Heart right ventricle (tissue), 16 donors: ENCODE measurements at regions not wholly inside any gene's neighbourhood (a gene's known extent, or its start where the extent isn't known, plus 50 kb on each side); places are given as distances from the start of the nearest gene placed in this dataset.

ENCODE experiments used
- ATAC-seq, 8 donors: fragments of 200-7000 bp; cut with Tn5 transposase; one replicate each; pipeline ENCODE4 v1.9.1; 2020; ENCODE audit warnings: mild to moderate bottlenecking in 8 of 8, moderate library complexity in 8 of 8, moderate number of reproducible peaks in 1 of 8
- DNase-seq, 2 donors: peaks; one replicate each; pipeline ENCODE4 v3.0.0-alpha.2; 2020
- H3K27ac ChIP-seq, 10 donors: fragments of 200-600 bp; sonication (generic) in 2 of 10; one replicate each; pipeline versions ENCODE4 v1.5.0 to v1.8.0; 2020 to 2022; ENCODE audit warnings: mild to moderate bottlenecking in 3 of 10
- H3K27me3 ChIP-seq, 7 donors: fragments of 200-600 bp; one replicate each; pipeline ENCODE4 v1.8.0; 2021 to 2022; ENCODE audit warnings: mild to moderate bottlenecking in 2 of 7
- H3K36me3 ChIP-seq, 9 donors: fragments of 200-600 bp; sonication (generic) in 1 of 9; one replicate each; pipeline versions ENCODE4 v1.5.0 to v1.8.0; 2020 to 2022; ENCODE audit warnings: mild to moderate bottlenecking in 2 of 9
- H3K4me1 ChIP-seq, 9 donors: fragments of 200-600 bp; sonication (generic) in 1 of 9; one replicate each; pipeline versions ENCODE4 v1.5.0 to v1.8.0; 2020 to 2022; ENCODE audit warnings: mild to moderate bottlenecking in 4 of 9
- H3K4me3 ChIP-seq, 10 donors: fragments of 200-600 bp; sonication (generic) in 2 of 10; one replicate each; pipeline versions ENCODE4 v1.5.0 to v1.8.0; 2020 to 2022; ENCODE audit warnings: mild to moderate bottlenecking in 7 of 10, moderate library complexity in 2 of 10
- H3K9me3 ChIP-seq, 11 donors: fragments of 200-600 bp in 10 of 11; sonication (generic) in 2 of 11; one replicate each; pipeline versions ENCODE4 v1.5.0 to v1.8.0; 2013 to 2022; ENCODE audit warnings: mild to moderate bottlenecking in 2 of 11, control low read depth in 1 of 11, moderate library complexity in 1 of 11
- CTCF ChIP-seq, 9 donors: fragments of 200-600 bp; sonication (generic) in 2 of 9; IDR thresholded peaks; one replicate each; pipeline versions ENCODE4 v1.5.0 to v1.8.0; 2021 to 2022; ENCODE audit warnings: antibody characterized with exemption in 9 of 9, mild to moderate bottlenecking in 5 of 9, moderate library complexity in 1 of 9
- WGBS, 2 donors: extraction: QIAGEN DNeasy Blood & Tissue Kit; methylation state at CpG; one replicate each; pipeline ENCODE4 v1.1.7; 2013; ENCODE audit warnings: inconsistent platforms in 1 of 2; 5-methylcytosine and 5-hydroxymethylcytosine counted together
- intact Hi-C, 10 donors: fragments of 100-400 bp; cut with DNase I; formaldehyde crosslinking; loops; one replicate each; pipeline versions ENCODE4 v1.11.1 to v1.14.2; 2022
- donor health status: Arrhythmogenic right ventricular cardiomyopathy.
- donor health status: ischemic (EF 13 %, LVEDD 7.1; RV severe dilation, severe dysfunction).
- donor health status: healthy with polysubstance abuse.
- donor health status: DM: no; HTN: yes; CAD: no.
- donor health status: DM: no; HTN: no; CAD: no.
- donor health status: ischemic (EF 25% LVEDD 6.9; RV normal size, moderate dysfunction).
- donor health status: ischemic (EF 25% LVEDD 5.7; RV mildly dilated, moderate dysfunction).
- donor health status: healthy.
- donor health status: DM: yes; HTN: yes; CAD: no.
- donor health status: Ischemic cardiomyopathy.
- donor health status: ischemic (EF 35%, LVEDD 5.7; RV mildly dilated, moderate dysfunction).
- donor health status: nonischemic (EF 11% LVEDD 7.7; RV severe dilation, severe dysfunction).
- donor health status: DM: yes; HTN: yes; CAD: no.
- donor health status: PGD.
- donor health status: ischemic (EF 29% LVEDD 5.4; RV normal size, mild dysfunction).
- donor health status: nonischemic (EF 23%, LVEDD 6.1; RV moderate dilation, normal function).

- intact Hi-C loops: no loop called here
- Histone ChIP-seq H3K9me3 (no peaks in the 10 kb centered on the region), H3K4me1 (peaks cover 0 to 19% (median 10%) of the 10 kb centered on the region in 9 donors), H3K27me3 (peaks cover 0 to 19% (median 6%) of the 10 kb centered on the region in 7 donors), H3K4me3 (no peak overlapping the region), H3K27ac (no peak overlapping the region), H3K36me3 (no peaks in the 10 kb centered on the region)
- DNase-seq: no peak
- no peak for ATAC-seq
- no peak for TF ChIP-seq CTCF (IDR thresholded peaks at IDR 0.05)
- 94 to 96% methylated on average over 7 of the region's 7 CpGs for WGBS, 2 donors
Measured at GRCh38 chr2:120602251-120602650, 133.4 kb upstream of the GLI2 start.

GRCh38 chr2:120604767-120605166 lies 130.9 kb upstream of the GLI2 start:
- H3K9me3 ChIP-seq: no peaks in the 10 kb centered on the region
- DNase-seq (no peak), ATAC-seq (no peak)
- no peak overlapping the region for H3K4me3 ChIP-seq
- no peak overlapping the region for H3K27ac ChIP-seq
- TF ChIP-seq CTCF (IDR thresholded peaks at IDR 0.05): no peak
- H3K4me1 ChIP-seq: peaks cover 0 to 11% (median 0%) of the 10 kb centered on the region in 9 donors
- H3K27me3 ChIP-seq: peaks cover 0 to 19% (median 6%) of the 10 kb centered on the region in 7 donors
- WGBS, 2 donors: 96 to 98% methylated on average over 6 of the region's 6 CpGs
- no peaks in the 10 kb centered on the region for H3K36me3 ChIP-seq
- intact Hi-C loops: no loop called here

GRCh38 chr2:120605231-120605935 lies 130.3 kb upstream of the GLI2 start:
- Histone ChIP-seq H3K36me3 (no peaks in the 10 kb centered on the region), H3K4me1 (peaks cover 0 to 18% (median 0%) of the 10 kb centered on the region in 9 donors), H3K27me3 (peaks cover 0 to 19% (median 6%) of the 10 kb centered on the region in 7 donors), H3K9me3 (no peaks in the 10 kb centered on the region), H3K27ac (no peak overlapping the region), H3K4me3 (no peak overlapping the region)
- no peak for TF ChIP-seq CTCF (IDR thresholded peaks at IDR 0.05)
- WGBS, 2 donors: 76 to 85% methylated on average over 10 of the region's 10 CpGs
- ATAC-seq (peak in 1 of 8 donors; percentile 11), DNase-seq (no peak)
- intact Hi-C loops: no loop called here

GRCh38 chr2:120606280-120606679 lies 129.4 kb upstream of the GLI2 start:
- intact Hi-C loops: no loop called here
- Histone ChIP-seq H3K4me1 (peaks cover 0 to 21% (median 0%) of the 10 kb centered on the region in 9 donors), H3K27ac (no peak overlapping the region), H3K36me3 (no peaks in the 10 kb centered on the region), H3K27me3 (peaks cover 0 to 19% (median 8%) of the 10 kb centered on the region in 7 donors), H3K9me3 (no peaks in the 10 kb centered on the region), H3K4me3 (no peak overlapping the region)
- DNase-seq (no peak), ATAC-seq (no peak)
- TF ChIP-seq CTCF (IDR thresholded peaks at IDR 0.05): no peak
- WGBS, 2 donors: 83 to 86% methylated on average over 12 of the region's 12 CpGs
